ENCODE measurements at regions not wholly inside any gene's neighbourhood (a gene's known extent, or its start where the extent isn't known, plus 50 kb on each side); places are given as distances from the start of the nearest gene placed in this dataset.

GRCh38 chr3:194265996-194266964, 84.8 kb downstream of the CPN2 start:
- TF ChIP-seq CTCF (IDR thresholded peaks at IDR 0.05; ENCODE audit: low read length) (no peak), EZH2 (optimal IDR thresholded peaks at IDR 0.05; ENCODE audit: low read depth, low read length) (no peak)
